C4-2B (cell line): ENCODE measurements at regions not wholly inside any gene's neighbourhood (a gene's known extent, or its start where the extent isn't known, plus 50 kb on each side); places are given as distances from the start of the nearest gene placed in this dataset.

Experiments
- ZFX ChIP-seq: fragments of 450-650 bp; IDR thresholded peaks from 2 replicates; pipeline ENCODE4 v1.6.1; 2017
- TF ChIP-seq, protein P1 (sequence below): fragments of 450-650 bp; conservative IDR thresholded peaks from 2 replicates; pipeline ENCODE4 v1.5.1; 2017; ENCODE audit warnings: mild to moderate bottlenecking

DNA sequence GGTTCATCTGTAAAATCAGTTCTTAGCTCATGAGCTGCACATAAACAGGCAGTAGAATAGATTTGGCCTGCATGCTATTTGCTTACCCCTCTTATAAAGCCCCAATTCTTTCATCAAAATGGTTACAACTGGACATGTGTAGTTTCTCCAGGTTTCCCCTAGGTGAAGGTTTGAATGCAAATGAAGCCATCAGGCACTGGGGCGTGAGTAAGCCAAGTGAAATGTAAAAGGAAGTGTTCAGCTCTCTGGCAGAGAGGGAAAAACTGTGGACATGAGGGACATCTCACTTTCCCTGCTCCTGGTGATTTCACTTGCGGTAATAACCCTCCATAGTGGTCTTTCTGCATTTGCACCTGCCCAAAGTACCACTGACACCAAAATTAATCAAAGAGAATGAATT is 1402.3 kb upstream of the LRRTM1 start:
- TF ChIP-seq, protein P1, sequence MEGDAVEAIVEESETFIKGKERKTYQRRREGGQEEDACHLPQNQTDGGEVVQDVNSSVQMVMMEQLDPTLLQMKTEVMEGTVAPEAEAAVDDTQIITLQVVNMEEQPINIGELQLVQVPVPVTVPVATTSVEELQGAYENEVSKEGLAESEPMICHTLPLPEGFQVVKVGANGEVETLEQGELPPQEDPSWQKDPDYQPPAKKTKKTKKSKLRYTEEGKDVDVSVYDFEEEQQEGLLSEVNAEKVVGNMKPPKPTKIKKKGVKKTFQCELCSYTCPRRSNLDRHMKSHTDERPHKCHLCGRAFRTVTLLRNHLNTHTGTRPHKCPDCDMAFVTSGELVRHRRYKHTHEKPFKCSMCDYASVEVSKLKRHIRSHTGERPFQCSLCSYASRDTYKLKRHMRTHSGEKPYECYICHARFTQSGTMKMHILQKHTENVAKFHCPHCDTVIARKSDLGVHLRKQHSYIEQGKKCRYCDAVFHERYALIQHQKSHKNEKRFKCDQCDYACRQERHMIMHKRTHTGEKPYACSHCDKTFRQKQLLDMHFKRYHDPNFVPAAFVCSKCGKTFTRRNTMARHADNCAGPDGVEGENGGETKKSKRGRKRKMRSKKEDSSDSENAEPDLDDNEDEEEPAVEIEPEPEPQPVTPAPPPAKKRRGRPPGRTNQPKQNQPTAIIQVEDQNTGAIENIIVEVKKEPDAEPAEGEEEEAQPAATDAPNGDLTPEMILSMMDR = no peak
- no peak for TF ChIP-seq ZFX
